GM19328 (cell line): ENCODE measurements at regions not wholly inside any gene's neighbourhood (a gene's known extent, or its start where the extent isn't known, plus 50 kb on each side); places are given as distances from the start of the nearest gene placed in this dataset.
"Not testable (repeated sequence)": the region's sequence is repeated elsewhere in the genome, so short reads cannot be mapped to it uniquely, and the experiment has no call there.

Source experiments
- ATAC-seq: cut with Tn5 transposase; IDR thresholded peaks from one replicate; pipeline ENCODE4 v1.9.1; 2021; ENCODE audit warnings: mild to moderate bottlenecking, moderate library complexity; ENCODE audit not compliant: unreplicated experiment

DNA sequence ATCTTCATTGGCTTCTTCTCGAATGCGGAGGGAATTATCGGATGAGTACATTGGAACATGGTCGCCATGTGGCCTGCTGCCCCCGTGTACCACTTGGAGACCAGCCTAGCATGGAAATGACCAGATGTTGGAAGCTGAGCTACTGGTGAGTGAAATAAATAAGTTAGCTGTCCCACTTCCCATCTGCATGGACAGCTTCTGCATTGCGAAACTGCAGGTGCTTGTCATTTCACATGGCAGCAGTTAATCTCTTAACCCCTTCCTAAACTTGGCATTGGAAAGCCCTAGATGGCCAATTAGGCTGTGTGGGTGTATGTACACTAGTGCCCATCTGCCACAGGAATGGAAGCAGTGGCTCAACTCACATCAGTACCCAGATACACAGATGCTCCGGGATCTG lies 246.6 kb upstream of the IL12B start:
- no peak for ATAC-seq

DNA sequence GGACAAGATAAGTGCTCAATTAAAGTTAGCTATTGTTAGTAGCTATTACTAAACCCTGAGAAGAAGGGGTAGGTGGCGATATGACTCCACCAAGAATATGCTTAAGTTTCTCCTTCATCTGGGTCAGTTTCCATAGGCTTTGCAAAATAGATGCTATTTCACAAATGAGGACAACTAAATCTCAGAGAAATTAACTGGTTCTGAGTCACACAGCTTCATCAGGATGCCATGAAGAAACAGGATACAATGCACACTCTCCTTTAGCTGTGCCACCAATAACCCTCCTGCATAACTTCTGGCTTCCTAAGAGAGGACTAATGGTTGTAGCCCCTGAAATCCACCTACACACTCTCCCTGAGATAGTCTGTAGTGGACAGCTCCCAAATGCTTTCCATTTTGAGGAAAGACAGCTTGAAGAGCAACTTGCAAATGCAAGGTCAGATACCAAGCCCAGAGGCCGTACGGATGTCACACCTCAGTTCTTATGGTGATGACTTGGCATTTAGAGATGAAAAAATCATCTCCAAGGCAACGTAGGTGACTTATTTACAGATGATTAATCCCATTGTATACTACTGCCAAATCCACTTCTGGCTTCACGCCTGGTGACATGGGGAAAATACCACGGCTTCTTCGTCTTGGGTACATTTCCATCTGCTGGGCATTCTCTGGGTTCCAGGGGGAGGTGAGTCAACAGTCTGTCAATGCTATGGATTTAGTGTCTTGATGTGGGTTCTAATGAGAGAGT lies 251.4 kb upstream of the IL12B start:
- no peak for ATAC-seq

GRCh38 chr5:159582756-159583541 lies 252.7 kb upstream of the IL12B start:
- ATAC-seq: no peak

- ATAC-seq: no peak
Measured at GRCh38 chr5:159586921-159587320, 256.6 kb upstream of the IL12B start.

DNA sequence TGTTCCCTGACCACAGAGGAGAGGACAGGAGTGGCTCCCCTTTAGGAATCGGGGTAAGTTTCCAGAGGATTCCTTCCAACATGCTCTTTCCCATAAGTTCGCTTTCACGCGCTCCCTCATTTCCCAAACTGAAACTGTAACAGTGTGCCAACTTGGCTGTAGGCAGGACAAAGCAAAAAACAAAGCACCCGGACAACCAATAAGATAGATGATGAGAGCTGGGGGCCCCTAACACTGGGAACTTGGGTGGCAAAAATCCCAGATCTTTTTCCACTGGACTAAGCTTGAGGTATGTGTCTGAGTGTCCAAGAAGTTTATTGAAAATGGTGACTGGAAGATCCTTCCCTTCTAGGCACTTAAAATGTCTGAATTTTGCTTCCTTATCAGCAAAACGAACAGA lies 258.7 kb upstream of the IL12B start:
- ATAC-seq: no peak

DNA sequence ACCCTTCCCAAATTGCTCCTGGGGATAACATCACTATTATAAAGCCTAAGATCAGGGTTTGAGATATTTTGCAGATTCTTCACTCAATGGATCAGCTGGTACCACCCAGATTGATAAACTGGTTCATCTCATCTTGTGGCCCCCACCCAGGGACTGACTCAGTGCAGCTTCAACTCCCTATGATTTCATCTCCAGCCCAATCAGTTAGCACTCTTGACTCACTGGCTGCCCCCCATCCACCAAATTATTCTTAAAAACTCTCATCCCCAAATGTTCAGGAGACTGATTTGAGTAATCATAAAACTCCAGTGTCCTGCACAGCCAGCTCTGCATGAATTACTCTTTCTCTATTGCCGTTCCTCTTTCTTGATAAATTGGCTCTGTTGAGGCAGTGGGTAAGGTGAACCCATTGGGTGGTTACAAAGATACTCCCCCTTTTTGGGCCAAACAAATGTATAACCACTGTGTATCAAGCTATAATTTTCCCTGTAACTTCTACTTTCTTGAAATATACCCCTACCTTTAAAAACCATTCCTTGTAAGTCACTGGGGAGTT lies 263.3 kb upstream of the IL12B start:
- no peak for ATAC-seq

DNA sequence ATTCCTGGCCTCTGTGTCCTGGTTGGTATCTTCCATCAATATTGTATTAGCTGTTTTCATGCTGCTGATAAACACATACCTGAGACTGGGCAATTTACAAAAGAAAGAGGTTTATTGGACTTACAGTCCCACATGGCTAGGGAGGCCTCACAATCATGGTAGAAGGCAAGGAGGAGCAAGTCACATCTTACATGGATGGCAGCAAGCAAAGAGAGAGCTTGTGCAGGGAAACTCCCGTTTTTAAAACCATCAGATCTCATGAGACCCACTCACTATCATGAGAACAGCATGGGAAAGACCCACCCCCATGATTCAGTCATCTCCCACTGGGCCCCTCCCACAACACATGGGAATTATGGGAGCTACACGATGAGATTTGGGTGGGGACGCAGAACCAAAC lies 265.3 kb upstream of the IL12B start:
- not testable (repeated sequence) for ATAC-seq

DNA sequence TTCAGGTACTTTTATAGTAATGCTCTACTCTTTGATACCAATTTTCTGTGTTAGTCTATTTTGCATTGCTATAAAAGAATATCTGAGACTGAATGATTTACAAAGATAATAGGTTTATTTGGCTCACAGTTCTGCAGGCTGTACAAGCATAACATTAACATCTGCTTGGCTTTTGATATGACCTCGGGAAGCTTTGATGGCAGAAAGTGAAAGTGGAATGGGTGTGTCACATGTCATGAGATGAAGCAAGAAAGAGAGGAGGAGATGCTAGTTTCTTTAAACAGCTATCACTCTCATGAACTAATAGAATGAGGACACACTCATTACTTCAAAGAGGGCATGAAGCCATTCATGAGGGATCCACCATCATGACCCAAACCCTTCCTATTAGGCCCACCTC lies 270.9 kb upstream of the IL12B start:
- ATAC-seq: no peak

- no peak for ATAC-seq
Measured at GRCh38 chr5:159602434-159602833, 272.1 kb upstream of the IL12B start.

- ATAC-seq: no peak
Measured at GRCh38 chr5:159605585-159605984, 275.3 kb upstream of the IL12B start.

- no peak for ATAC-seq
Measured at GRCh38 chr5:159609359-159609758, 279.1 kb upstream of the IL12B start.

DNA sequence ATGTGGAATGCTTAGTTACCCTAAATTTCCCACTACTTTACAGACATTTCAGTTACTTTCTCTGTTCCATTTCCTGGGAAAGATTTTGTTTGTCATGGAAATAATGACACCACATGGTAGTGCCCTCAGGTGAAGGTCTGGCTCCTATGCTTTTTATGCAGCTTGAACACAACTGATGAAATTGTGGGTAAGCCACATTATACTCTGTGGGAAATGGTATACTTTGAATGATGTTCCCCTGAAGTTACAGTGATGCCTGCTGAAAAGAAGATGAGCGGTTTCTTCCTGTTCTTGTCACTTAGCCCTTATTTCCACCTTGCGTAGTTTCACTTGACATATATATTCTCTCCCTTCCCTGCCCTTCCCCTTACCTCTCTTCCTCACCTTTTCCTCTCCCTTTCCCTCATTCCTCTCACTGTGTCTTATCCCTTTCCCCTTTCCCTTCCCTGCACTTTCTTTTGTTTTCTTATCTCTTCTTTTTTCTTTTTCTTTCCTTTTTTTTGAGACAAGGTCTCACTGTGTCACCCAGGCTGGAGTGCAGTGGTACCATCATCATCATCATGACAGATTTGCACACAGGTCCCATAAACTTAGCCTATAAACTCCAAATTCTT lies 280.8 kb upstream of the IL12B start:
- no peak for ATAC-seq

DNA sequence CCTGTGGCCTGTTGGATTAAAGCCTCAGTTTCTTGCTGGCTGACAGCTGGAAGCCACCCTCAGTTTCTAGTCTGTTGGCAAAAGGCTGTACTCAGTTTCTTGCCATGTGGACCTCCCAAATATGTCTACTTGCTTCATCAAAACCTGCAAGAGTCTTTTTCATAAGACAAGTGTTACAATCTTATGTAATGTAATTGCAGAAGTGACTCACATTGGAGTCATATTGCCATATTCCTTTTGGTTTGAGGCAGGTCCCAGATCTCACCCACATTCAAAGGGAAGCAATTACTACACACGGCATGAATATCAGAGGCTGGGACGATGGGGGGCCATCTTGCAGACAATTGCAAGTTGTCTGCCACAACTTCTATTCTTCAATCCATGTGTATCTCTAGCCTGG lies 286.7 kb upstream of the IL12B start:
- no peak for ATAC-seq

DNA sequence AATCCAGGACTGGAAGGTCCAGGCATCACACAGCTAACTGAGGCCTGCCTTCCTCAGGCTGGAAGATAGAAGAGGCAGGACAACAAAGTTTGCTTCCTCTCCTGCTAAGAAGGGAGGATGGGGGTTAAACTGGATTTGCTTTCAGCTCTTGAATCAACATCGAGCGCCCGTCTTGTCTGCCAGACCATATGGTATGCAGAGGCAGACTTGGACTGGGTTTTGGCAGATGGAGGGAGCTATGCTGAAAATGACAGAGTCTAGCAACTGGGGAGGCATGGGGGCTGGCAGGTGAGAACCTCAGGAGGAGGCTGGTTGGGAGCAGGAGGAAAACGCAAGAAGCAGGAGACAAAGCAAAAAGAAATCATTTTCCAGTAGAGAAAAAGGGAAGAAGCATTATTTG lies 289.5 kb upstream of the IL12B start:
- ATAC-seq: no peak

GRCh38 chr5:159620853-159621540 lies 290.7 kb upstream of the IL12B start:
- ATAC-seq: no peak

GRCh38 chr5:159628703-159629102 lies 287.6 kb upstream of the ADRA1B start:
- ATAC-seq: no peak

DNA sequence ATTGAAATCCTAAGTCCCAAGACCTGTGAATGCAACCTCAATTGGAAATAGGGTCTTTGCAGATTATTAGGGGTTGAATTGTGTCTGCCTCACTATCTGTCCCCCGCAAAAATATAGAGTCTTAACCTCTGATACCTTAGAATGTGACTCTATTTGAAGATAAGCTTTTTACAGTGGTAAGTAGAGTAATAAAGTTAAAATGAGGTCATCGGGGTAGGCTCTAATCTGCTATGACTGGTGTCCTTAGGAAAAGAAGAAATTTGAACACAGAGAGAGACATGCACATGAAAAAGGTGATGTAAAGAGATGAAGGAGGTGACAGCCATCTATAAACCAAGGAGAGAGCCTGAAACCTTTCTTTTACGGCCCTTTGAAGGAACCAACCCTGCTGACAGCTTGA lies 287.1 kb upstream of the ADRA1B start:
- no peak for ATAC-seq

GRCh38 chr5:159630545-159630944 lies 285.7 kb upstream of the ADRA1B start:
- no peak for ATAC-seq

GRCh38 chr5:159631001-159631400 lies 285.3 kb upstream of the ADRA1B start:
- ATAC-seq: no peak

DNA sequence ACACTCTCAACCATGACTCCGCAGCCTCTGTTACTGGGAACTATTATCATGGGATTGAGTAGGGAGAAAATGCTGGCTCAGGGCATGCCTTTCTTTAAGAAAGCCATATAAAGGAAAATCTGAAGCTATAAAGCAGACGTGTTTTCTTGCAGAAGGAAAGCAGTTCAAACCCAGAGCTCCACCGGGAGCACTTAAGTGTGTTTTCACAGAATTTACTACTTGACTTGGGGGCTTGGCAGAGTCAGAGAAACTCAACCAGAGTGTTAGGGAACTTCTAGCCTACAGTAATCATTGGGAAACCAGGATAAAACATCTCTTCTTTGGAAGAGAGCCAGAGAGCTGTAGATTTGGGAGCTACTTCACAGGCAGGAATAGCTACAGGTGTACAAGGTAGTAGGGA lies 283.4 kb upstream of the ADRA1B start:
- ATAC-seq: no peak

DNA sequence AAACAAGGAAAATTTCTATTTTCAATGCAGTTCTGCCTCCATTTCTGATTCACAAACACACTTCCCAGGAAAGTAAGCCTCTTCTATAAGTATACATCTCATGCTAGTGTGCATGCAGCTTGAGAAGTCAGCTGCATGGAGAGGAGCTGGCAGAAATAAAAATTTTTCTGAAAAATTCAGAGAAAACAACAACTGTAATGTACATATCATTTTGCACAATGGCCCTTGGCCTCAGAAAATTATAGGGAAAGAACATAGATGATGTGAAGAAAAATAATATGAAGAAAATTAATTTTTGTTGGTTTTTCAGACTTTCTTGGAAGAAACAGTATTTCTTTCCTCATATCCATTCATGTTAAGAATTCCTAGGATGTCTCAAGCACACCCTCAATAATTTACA lies 277.8 kb upstream of the ADRA1B start:
- ATAC-seq: no peak
